ENCODE measurements at regions not wholly inside any gene's neighbourhood (a gene's known extent, or its start where the extent isn't known, plus 50 kb on each side); places are given as distances from the start of the nearest gene placed in this dataset.
A peak's percentile ranks its signal among the peaks of the same experiment; 100 is the strongest.

GRCh38 chr2:136381722-136382633 is 264.0 kb upstream of the CXCR4 start:
- no peak overlapping the region for H3K4me3 ChIP-seq (ENCODE audit: low read depth, low read length)
- DNase-seq (ENCODE audit: low read depth), result no peak
- TF ChIP-seq, protein P1, sequence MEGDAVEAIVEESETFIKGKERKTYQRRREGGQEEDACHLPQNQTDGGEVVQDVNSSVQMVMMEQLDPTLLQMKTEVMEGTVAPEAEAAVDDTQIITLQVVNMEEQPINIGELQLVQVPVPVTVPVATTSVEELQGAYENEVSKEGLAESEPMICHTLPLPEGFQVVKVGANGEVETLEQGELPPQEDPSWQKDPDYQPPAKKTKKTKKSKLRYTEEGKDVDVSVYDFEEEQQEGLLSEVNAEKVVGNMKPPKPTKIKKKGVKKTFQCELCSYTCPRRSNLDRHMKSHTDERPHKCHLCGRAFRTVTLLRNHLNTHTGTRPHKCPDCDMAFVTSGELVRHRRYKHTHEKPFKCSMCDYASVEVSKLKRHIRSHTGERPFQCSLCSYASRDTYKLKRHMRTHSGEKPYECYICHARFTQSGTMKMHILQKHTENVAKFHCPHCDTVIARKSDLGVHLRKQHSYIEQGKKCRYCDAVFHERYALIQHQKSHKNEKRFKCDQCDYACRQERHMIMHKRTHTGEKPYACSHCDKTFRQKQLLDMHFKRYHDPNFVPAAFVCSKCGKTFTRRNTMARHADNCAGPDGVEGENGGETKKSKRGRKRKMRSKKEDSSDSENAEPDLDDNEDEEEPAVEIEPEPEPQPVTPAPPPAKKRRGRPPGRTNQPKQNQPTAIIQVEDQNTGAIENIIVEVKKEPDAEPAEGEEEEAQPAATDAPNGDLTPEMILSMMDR (IDR thresholded peaks at IDR 0.05; ENCODE audit: insufficient read depth, low read length), result no peak

GRCh38 chr2:136381245-136381644 is 263.3 kb upstream of the CXCR4 start:
- DNase-seq (ENCODE audit: low read depth), result no peak

DNA sequence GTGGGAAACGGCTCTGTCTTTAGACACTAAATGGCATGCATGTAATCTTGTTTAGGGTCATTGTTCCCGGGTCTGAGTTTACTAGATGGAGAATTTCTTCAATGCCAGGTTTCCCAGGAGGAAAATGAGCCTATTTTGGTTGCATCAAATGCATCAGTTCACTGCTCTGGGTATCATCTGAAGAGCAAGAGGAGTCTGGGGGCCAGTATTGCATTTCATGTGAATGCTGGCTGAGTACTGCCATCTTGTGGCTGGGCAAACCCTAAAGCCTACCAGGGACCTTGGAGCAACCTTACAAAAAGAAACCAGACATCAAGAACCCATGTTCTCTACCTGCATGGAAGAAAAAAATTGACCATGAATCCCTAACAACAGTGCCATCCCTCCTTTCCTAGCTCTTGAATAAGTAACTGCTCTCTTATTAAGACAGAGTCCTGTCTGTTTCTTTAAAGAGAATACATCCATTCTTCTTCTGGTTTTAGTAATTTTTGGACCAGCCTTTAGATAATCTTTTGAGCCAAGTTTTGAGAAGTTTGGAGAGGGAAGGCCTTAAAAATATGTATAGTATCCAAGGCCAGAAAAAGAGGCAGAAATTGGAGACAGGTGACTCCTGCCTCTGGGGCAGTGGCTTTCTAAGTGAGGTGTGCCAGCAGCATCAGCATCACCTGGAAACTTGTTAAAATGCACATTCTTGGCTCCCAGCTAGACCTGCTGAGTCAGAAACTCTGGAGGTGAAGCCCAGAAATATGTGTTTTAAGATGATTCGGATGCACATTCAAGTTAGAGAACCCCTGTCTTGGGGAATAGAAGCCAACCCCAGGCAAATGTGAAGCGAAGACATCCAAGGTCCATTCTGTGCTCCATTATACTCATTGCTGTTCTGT is 261.0 kb upstream of the CXCR4 start:
- no peak overlapping the region for H3K4me3 ChIP-seq (ENCODE audit: low read depth, low read length)
- DNase-seq (ENCODE audit: low read depth), result peak; percentile 68
- TF ChIP-seq, protein P1 (IDR thresholded peaks at IDR 0.05; ENCODE audit: insufficient read depth, low read length), result peak; percentile 81

More at GRCh38 chr2:136381245-136381644, 263.3 kb upstream of the CXCR4 start:
- H3K4me3 ChIP-seq (ENCODE audit: low read depth, low read length), result no peak overlapping the region
- TF ChIP-seq, protein P1 (IDR thresholded peaks at IDR 0.05; ENCODE audit: insufficient read depth, low read length), result no peak

- H3K4me3 ChIP-seq (ENCODE audit: low read depth, low read length), result no peak overlapping the region
- no peak for DNase-seq (ENCODE audit: low read depth)
- TF ChIP-seq, protein P1 (IDR thresholded peaks at IDR 0.05; ENCODE audit: insufficient read depth, low read length), result no peak
Observed at GRCh38 chr2:136377423-136378382, 259.8 kb upstream of the CXCR4 start.

DNA sequence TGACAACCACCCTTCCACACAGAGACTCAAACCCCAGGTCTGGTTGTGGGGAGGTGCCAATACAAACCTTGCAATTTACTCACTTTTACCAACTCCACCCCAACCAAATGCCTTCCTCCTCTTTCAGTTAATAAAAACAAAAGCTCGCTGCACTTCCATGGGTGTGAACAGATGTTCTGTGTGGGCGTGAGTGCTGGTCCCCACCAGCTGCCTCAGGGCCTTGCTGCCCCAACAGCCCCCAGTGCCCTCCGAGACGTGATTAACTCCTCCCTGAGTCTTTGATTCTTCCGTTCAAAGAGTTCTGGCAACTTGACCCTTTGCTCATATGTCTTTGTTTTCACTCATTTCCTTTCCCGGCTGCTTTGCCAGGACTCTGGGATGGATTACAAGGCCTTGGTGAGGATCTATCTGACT is 258.9 kb upstream of the CXCR4 start:
- TF ChIP-seq, protein P1 (IDR thresholded peaks at IDR 0.05; ENCODE audit: insufficient read depth, low read length), result no peak
- DNase-seq (ENCODE audit: low read depth), result peak; percentile 36
- H3K4me3 ChIP-seq (ENCODE audit: low read depth, low read length), result no peak overlapping the region

- no peak for DNase-seq (ENCODE audit: low read depth)
- TF ChIP-seq, protein P1 (IDR thresholded peaks at IDR 0.05; ENCODE audit: insufficient read depth, low read length), result no peak
- no peak overlapping the region for H3K4me3 ChIP-seq (ENCODE audit: low read depth, low read length)
Observed at GRCh38 chr2:136376211-136376610, 258.3 kb upstream of the CXCR4 start.
